Choroid plexus epithelial cell (primary cell): ENCODE measurements at regions not wholly inside any gene's neighbourhood (a gene's known extent, or its start where the extent isn't known, plus 50 kb on each side); places are given as distances from the start of the nearest gene placed in this dataset.

Source experiments
- DNase-seq: peaks from one replicate; pipeline ENCODE4 v3.0.0-alpha.2; 2010; ENCODE audit warnings: low read depth
- H3K4me3 ChIP-seq: 2 replicates; pipeline ENCODE4 v1.5.1; 2011; ENCODE audit warnings: low read depth, mild to moderate bottlenecking, control low read depth, low read length, moderate library complexity
- CTCF ChIP-seq: conservative IDR thresholded peaks from 2 replicates; pipeline ENCODE4 v1.5.1; 2011; ENCODE audit warnings: low read depth, mild to moderate bottlenecking, control low read depth, inconsistent platforms, low read length, moderate library complexity

GRCh38 chr17:22569459-22570143 is 877.3 kb downstream of the KCNJ18 start:
- TF ChIP-seq CTCF = no peak
- no peak for DNase-seq
- H3K4me3 ChIP-seq = no peak overlapping the region

DNA sequence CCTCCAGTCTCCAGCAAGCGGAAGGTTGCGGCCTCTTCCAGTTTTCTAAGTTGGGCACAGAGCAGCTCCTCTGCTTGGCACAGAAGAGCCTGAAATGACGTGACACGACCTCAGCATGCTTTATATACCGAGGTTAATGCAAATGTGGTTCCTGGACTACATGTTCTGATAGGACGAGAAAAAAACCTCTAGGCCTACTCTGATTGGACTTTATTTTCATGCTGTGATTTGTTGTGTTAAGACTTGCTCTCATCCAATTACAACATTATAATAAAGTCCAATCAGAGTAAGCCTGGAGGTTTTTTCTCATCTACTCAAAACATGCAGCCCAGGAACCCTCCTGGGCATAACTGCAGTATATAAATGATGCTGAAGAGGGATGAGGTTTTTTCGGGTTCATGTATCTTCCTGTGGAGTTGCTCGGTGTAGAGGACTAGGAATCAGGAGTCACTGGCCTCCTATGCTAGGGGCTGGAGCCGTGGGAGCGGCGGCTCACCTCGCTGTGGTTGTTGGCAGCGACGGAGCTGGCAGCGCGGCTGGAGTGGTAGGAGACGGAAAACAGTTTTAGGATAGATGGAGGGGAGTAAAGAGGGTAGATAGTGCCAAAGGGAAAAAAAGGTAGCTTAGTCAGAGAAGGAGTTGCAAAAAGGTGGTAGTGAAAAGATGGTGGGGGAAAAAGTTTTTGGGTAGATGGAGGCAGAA is 878.0 kb downstream of the KCNJ18 start:
- H3K4me3 ChIP-seq = no peak overlapping the region
- no peak for TF ChIP-seq CTCF
- no peak for DNase-seq

DNA sequence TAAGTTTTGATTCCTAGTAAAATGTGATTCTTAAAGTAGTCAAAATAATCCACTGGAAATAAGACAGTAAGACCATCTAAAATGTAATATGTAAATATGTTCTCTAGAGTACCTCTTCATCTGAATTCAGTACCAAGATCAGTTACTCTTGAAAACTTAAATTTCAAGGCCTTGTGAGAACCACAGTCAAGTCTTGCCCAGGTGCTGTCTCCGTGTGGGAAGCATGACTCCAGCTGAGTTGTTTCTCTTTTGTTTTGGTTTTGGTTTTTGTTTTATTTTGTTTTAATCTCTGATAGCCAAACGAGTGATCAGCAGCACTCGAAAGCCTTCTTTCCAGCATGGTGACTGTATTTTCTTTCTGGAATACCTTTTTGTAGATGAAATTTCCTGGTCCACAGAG is 907.0 kb downstream of the KCNJ18 start:
- no peak for DNase-seq

DNA sequence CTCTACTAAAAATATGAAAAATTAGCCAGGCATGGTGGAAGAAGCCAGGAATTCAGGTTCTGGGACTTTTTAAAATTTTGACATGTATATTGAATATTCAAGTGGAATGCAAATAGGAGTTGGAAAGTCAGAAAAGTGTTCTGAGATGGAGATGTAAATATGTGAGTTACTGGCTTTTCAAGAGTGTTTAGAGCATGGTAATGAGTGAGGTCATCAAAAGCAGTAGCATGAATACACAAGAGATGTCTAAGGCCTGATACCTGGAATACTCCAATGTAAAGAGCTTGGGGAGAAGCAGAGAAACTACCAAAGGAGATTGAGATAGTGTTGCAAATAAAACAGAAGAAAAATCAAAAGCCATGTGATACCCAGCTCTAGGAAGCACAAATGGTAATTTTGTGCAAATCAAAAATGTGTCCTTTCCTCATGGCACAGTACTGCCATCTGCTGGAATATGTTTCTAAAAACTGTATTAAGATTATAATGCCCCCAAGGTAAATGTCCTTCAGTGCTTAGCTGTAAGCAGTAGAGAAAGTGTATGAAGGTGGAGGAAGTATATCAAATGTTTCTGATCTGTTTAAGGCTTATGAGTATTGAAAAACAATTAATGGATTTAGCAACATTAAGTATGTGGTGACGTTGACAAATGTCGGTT is 908.4 kb downstream of the KCNJ18 start:
- TF ChIP-seq CTCF = peak; percentile 23

More for the DNA sequence above, 907.0 kb downstream of the KCNJ18 start:
- TF ChIP-seq CTCF = no peak
- no peak overlapping the region for H3K4me3 ChIP-seq

More for the DNA sequence above, 908.4 kb downstream of the KCNJ18 start:
- no peak overlapping the region for H3K4me3 ChIP-seq
- peak; percentile 26 for DNase-seq
